ENCODE measurements at regions not wholly inside any gene's neighbourhood (a gene's known extent, or its start where the extent isn't known, plus 50 kb on each side); places are given as distances from the start of the nearest gene placed in this dataset.
A peak's percentile ranks its signal among the peaks of the same experiment; 100 is the strongest.

DNA sequence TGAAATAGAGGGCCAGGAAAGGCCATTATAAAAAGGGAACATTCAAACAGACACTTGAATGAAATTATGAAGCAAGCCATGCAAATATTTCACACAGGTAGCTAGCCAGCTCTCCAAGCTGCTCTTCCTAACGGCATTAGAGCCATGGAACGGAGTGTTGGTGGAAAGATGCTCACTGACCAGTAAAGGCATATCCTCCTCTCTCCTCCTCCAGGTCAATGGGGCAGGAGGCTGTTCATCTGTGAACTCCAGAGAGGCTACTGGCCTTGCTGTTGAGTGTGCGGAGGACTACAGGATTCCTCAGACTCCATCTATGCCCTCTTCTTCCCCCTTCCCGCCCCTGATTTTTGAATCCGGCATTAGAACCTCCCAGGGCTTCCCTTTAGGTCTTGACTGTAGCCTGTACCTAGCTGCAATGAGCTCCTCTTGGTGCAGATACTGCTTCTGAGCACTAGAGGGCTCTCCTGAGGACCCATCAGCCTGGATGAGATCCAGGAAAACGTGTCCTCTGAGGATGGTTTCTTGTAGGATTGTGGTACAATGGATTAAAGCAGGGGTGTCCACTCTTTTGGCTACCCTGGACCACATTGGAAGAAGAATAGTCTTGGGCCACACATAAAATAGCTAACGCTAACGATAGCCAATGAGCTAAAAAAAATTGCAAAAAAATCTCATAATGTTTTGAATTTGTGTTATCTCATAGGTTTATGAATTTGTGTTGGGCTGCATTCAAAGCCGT is 162.2 kb downstream of the SREK1 start:
- DNase-seq (ENCODE audit: low read depth) = peak; percentile 56

DNA sequence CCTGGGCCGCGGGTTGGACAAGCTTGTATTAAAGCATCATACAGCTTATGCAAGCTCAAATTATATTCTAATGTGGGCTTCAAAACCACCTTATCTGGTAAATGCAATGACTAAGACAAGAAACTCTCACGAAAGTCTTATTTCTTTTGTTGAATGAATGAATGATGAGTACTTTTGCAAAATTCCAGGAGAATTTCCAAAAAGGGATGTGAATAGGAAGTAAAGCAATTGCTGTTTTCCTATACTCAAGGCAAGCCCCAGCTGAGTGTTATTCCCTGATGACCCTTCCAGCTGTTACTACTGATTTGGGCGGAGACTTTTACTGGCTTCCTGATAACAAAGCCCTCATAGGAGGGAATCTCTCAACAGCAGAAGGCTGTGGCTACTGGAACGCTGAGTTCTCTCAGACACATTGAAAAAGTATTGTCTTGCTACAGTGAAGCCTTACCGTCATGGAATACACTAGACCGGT is 162.8 kb downstream of the SREK1 start:
- DNase-seq (ENCODE audit: low read depth) = no peak

DNA sequence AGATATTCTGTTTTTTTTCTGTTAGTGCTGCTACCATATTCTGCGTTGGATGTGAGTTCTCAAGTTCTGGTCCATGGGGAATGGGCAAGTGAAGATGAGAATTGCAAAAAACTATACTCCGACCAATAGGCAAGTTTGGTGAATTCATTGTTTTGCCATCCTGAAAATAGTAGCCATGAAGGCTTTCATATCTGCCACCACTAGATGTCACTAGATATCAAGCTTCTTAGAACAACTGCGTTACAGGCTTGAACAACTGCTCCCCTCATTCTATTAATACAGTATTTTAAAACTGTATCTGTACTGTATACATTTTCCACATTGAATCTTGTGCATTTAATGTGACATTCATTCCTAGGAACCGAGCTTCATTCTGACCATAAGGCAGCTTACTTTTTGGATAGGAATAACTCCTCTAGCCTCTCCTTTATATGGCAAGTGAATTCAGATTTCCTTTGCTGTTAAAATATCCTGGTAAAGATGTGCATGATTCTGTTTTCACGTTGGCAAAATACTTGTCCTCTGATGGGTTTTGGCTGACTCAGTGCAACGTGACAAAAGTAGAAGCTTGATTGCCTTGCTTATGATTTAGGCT is 163.6 kb downstream of the SREK1 start:
- peak; percentile 53 for DNase-seq (ENCODE audit: low read depth)

DNA sequence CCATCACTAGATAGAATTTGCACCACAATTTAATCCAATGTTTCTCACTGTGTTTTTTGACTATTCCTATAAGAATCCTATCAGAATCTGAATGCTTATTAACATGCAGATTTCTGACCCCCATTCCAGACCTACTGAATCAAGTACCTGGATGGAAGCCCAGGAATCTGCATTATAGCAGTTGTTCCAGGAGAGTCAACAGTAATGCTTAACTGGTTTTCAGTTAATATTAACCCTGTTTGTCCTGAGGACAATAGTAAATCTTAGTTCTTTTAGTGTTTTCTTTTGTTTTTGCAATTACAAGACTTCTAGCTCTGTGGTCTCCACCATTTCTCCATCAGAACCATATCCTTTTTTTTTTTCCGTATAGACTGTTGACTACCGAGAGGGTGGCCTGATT is 168.2 kb downstream of the SREK1 start:
- DNase-seq (ENCODE audit: low read depth) = no peak

GRCh38 chr5:66315784-66316183 is 171.7 kb downstream of the SREK1 start:
- DNase-seq (ENCODE audit: low read depth) = no peak

DNA sequence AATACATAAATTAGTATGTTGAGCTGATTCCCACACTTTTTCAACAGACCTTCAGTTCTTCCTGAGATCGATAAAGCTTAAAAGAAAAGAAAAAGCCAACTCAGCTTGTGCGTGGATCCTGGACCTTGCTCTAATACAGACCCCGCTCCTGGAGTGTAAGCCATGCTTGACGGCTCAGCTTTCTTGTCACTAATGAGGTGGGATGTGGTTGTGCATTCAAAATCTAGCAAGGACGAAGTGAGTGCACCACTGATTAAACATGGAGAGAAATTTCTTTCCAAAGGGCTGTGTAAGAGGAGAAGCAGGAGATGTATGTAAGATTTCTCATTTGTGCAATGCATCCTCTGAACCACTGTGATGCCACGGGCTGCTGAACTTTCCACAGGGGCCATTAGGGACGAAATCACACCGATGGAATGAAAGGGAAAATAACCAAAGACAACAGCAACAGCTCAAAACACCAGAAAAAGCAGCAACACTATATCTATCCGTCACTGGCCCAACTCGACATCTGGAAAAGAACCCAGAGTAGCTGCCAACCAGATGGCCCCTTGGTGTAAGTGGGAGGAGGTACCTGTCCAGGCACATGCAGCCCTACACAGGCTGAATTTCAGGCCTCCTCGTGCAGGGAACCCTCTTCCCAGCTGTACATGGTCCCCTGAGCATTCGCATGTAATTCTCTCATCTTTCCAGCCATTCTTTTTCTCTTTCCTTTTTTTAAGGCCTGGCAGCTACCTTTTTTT is 178.9 kb downstream of the SREK1 start:
- DNase-seq (ENCODE audit: low read depth) = no peak

GRCh38 chr5:66323529-66323895 is 179.4 kb downstream of the SREK1 start:
- no peak for DNase-seq (ENCODE audit: low read depth)

DNA sequence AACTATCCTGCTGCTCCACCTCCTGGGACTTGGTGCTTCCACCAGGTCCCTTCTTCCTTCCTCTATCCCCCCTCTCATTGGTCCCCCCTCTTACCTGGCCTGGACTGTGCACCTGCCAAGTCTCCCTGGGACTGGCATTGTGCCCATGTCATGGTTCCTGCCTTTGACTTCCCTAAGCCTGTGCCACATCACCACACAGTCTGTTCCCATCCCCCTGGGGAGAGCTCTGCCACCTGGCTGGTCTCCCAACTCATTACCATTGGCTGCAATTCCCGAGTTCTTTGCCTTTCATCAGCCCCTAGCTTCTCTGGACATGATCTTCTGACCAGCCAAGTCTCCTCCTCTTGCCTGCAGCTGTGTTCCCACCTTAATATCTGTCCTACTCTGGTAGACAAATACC is 180.3 kb downstream of the SREK1 start:
- DNase-seq (ENCODE audit: low read depth) = no peak

GRCh38 chr5:66326276-66326675 is 182.2 kb downstream of the SREK1 start:
- no peak for DNase-seq (ENCODE audit: low read depth)

DNA sequence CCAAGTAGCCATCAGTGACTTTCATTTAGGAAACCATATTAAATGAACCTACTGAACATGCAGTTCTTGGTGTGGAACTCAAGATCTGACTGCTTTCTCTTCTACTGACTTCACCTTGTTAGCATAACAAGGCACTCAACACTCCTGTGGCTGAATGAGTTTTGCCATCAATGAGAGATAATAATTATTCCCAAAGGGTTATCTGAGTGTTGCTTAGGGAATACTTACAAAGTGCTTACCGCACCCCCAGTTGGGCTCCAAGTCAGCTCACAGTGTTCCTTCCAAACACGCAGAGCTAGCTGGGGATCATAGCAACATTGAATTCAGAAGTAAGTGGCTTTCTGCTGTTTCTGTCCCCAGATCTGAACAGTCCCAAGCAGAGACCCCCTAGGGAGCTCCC is 182.9 kb downstream of the SREK1 start:
- DNase-seq (ENCODE audit: low read depth) = no peak

DNA sequence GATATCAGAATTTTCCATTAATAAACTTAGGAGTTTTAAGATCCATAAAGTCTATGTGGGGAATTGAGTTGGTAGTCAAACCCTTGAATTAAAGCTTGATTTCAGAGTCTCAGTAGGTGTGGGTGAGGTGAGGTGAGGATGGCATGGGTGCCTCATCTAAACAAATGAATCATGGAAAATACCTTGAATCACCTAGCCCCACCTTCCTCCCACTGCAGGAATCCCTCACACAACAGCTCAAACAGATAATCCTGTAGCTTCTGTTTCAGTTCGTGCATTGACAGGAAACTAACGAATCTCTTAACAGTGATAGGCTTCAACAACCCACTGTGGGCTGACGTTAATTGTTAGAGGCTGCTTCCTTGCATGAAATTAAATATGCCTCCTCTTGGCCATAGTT is 185.0 kb downstream of the SREK1 start:
- no peak for DNase-seq (ENCODE audit: low read depth)

GRCh38 chr5:66333192-66333591 is 189.1 kb downstream of the SREK1 start:
- no peak for DNase-seq (ENCODE audit: low read depth)

- no peak for DNase-seq (ENCODE audit: low read depth)
Measured at GRCh38 chr5:66337626-66338226, 193.6 kb downstream of the SREK1 start.

DNA sequence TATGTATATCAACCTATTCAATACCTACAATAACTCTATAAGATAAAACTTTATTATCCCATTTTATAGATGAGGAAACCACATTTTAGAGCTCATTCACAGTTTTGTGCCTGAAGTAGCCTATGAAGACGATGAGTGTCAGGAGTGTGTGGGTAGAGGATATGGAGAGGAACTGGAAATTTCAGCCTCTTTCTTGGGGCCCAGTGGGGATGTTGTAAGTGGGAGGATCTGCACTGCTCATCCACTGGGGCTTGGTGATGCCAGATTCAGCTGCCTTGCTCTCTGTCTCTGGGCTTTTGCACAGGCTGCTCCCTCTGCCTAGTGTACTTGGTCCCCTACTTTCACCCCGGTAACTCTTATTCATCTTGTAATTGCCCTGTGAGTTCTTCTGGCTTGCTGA is 194.7 kb downstream of the SREK1 start:
- DNase-seq (ENCODE audit: low read depth) = no peak

DNA sequence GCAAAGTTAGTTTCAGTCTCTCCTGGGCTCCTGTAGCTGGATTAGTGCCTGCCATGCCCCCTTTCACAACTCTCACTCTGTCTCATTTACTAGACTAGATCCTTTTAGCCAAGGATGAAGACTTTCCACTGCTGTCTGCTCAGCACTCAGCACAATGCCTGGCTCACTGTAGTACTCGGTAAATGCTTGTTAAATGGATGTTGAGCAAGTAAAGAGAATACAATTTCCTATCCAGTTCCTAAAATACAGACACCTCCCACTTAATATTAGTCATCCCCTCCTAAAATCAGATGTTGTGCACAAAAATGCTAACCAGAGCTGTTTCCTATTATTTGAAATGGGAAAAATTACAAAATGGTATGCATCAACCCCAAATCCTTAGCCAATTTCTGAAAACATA is 195.8 kb downstream of the SREK1 start:
- DNase-seq (ENCODE audit: low read depth) = no peak

- no peak for DNase-seq (ENCODE audit: low read depth)
Measured at GRCh38 chr5:66340786-66341185, 196.7 kb downstream of the SREK1 start.

GRCh38 chr5:66342341-66342880 is 198.3 kb downstream of the SREK1 start:
- no peak for DNase-seq (ENCODE audit: low read depth)

DNA sequence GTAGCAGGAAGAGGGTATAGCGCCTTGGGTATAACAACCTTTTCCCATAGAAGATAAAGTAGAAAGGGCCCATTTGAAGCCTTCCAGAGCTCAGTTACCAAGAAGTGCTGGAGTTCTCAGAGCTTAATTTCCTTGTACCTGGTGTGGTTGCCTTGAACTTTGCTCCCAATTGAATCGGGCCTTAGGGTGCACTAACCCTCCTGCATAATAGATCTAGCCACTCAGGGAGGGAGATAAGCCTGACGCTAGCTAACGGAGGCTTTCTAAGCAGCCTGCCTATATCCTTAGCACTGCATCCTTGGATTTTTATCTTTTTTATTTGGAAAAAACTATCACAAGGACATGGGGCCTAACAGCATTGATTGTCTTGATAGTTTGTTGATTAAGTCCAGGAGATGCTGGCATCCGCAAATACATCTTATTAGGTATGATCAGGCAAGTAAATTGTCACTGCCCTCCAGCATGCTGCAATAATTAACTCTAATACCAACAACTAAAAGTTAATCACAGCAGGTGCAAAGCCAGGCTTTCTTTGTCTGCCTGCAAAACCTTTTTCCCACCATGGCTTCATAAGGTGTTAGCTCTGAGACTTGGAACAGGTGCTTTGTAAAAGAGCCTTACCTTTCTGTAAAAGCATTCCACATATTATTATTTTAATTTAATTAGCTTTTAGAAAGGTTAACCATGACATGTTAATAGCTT is 199.4 kb downstream of the SREK1 start:
- no peak for DNase-seq (ENCODE audit: low read depth)

GRCh38 chr5:66344544-66344943 is 200.4 kb downstream of the SREK1 start:
- no peak for DNase-seq (ENCODE audit: low read depth)

GRCh38 chr5:66345281-66345680 is 201.2 kb downstream of the SREK1 start:
- no peak for DNase-seq (ENCODE audit: low read depth)

GRCh38 chr5:66346869-66347268 is 202.8 kb downstream of the SREK1 start:
- DNase-seq (ENCODE audit: low read depth) = no peak

Measured in HT1080 (cell line).